ENCODE measurements at regions not wholly inside any gene's neighbourhood (a gene's known extent, or its start where the extent isn't known, plus 50 kb on each side); places are given as distances from the start of the nearest gene placed in this dataset.

DNA sequence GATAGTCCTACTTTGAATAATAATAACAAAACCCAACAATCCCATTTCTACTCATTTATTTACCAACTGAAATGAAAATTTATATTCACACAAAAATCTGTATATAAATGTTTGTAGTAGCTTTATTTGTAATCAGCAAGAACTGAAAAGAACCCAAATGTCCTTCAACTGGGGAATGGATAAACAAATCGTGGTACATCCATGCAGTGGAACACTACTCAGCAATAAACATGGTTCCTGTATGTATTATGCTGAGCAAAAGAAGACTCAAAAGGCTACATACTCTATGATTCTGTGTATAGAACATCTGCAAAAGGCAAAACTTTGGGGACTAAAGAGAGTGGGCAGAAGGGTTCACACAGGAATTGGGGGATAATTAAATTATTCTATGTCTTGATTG, 136.1 kb upstream of the HAND1 start:
- no peak for TF ChIP-seq EP300 (IDR thresholded peaks at IDR 0.05; ENCODE audit: borderline replicate concordance in 1 of 2, low read depth in 2 of 2, low read length in 2 of 2)
- TF ChIP-seq CTCF (IDR thresholded peaks at IDR 0.05; ENCODE audit: control extremely low read depth in 1 of 3, insufficient read depth in 1 of 3, low read depth in 1 of 3, low read length in 3 of 3): no peak
- no peak for TF ChIP-seq POLR2A (IDR thresholded peaks at IDR 0.05; ENCODE audit: control extremely low read depth in 1 of 2, low read depth in 2 of 2, low read length in 2 of 2)
- no peak for TF ChIP-seq MAFK (IDR thresholded peaks at IDR 0.05; ENCODE audit: low read depth, low read length)
- TF ChIP-seq, protein P1, sequence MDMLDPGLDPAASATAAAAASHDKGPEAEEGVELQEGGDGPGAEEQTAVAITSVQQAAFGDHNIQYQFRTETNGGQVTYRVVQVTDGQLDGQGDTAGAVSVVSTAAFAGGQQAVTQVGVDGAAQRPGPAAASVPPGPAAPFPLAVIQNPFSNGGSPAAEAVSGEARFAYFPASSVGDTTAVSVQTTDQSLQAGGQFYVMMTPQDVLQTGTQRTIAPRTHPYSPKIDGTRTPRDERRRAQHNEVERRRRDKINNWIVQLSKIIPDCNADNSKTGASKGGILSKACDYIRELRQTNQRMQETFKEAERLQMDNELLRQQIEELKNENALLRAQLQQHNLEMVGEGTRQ (IDR thresholded peaks at IDR 0.05; ENCODE audit: low read length): no peak
- no peak for TF ChIP-seq ZNF274 (IDR thresholded peaks at IDR 0.05; ENCODE audit: borderline replicate concordance, extremely low read depth, low read length)
- TF ChIP-seq ATF3 (IDR thresholded peaks at IDR 0.05; ENCODE audit: insufficient read depth, low read depth, low read length): no peak
- no peak for TF ChIP-seq RNF2 (IDR thresholded peaks at IDR 0.05; ENCODE audit: borderline replicate concordance, low read depth, low read length, missing control alignments, poor library complexity, severe bottlenecking)
- no peak for TF ChIP-seq YY1 (IDR thresholded peaks at IDR 0.05; ENCODE audit: low read depth, low read length)
- TF ChIP-seq EZH2 (IDR thresholded peaks at IDR 0.05; ENCODE audit: low read depth, low read length, severe bottlenecking): no peak
- TF ChIP-seq SP2 (IDR thresholded peaks at IDR 0.05; ENCODE audit: low read length): no peak
